Pancreas (tissue), 10 donors: ENCODE measurements at regions not wholly inside any gene's neighbourhood (a gene's known extent, or its start where the extent isn't known, plus 50 kb on each side); places are given as distances from the start of the nearest gene placed in this dataset.

ENCODE experiments used
- ATAC-seq, 4 donors: fragments of 200-7000 bp; cut with Tn5 transposase; one replicate each; pipeline versions ENCODE4 v1.8.0 to v1.9.1; 2020; ENCODE audit warnings: mild to moderate bottlenecking in 4 of 4, moderate library complexity in 4 of 4
- DNase-seq, 6 donors: peaks; one replicate each; pipeline ENCODE4 v3.0.0-alpha.2; 2020
- FAIRE-seq: peaks from 2 replicates; lab custom pipeline; 2012; peaks lifted over from hg19 to GRCh38; lab: Jason Lieb, UNC
- H3K27ac ChIP-seq, 4 donors: fragments of 200-600 bp; sonication (generic); 1 replicate in 3 of 4; 2 replicates in 1 of 4; pipeline versions ENCODE4 v1.5.0 to v1.8.0; 2020
- H3K27me3 ChIP-seq, 4 donors: fragments of 200-600 bp; one replicate each; pipeline ENCODE4 v1.8.0; 2021
- H3K36me3 ChIP-seq, 3 donors: fragments of 200-600 bp; sonication (generic) in 1 of 3; one replicate each; pipeline versions ENCODE4 v1.5.0 to v1.8.0; 2020 to 2021
- H3K4me1 ChIP-seq, 3 donors: fragments of 200-600 bp; one replicate each; pipeline ENCODE4 v1.8.0; 2021
- H3K4me3 ChIP-seq, 4 donors: fragments of 200-600 bp; sonication (generic) in 2 of 4; one replicate each; pipeline versions ENCODE4 v1.5.0 to v1.8.0; 2020 to 2021
- H3K9me3 ChIP-seq, 4 donors: fragments of 200-600 bp; one replicate each; pipeline ENCODE4 v1.8.0; 2021
- WGBS, 2 donors: extraction: QIAGEN DNeasy Blood & Tissue Kit; methylation state at CpG; one replicate each; pipeline ENCODE4 v1.1.7; 2013; 5-methylcytosine and 5-hydroxymethylcytosine counted together
- intact Hi-C, 3 donors: fragments of 100-400 bp; cut with DNase I; formaldehyde crosslinking; loops; one replicate each; pipeline versions ENCODE4 v1.11.1 to v1.14.2; 2022
- TF ChIP-seq, protein P1 (sequence below), 4 donors: fragments of 200-600 bp; sonication (generic) in 3 of 4; IDR thresholded peaks; one replicate each; pipeline versions ENCODE4 v1.5.0 to v1.8.0; 2021; ENCODE audit warnings: antibody characterized with exemption in 4 of 4
- donor health status: healthy with polysubstance abuse.
- donor health status: DM: no; HTN: no; CAD: no; lungs with moderate emphysema.
- donor health status: DM: no; HTN: no; CAD: no.
- donor health status: control.
- donor health status: control.
- donor health status: Bipolar disorder and iron deficiency.
- donor health status: DM: yes; HTN: yes; CAD: no.
- donor health status: DM: no; HTN: no; CAD: no.
- donor health status: DM: no; HTN: no; CAD: no.
- donor health status: DM: yes; HTN: yes; CAD: no.

DNA sequence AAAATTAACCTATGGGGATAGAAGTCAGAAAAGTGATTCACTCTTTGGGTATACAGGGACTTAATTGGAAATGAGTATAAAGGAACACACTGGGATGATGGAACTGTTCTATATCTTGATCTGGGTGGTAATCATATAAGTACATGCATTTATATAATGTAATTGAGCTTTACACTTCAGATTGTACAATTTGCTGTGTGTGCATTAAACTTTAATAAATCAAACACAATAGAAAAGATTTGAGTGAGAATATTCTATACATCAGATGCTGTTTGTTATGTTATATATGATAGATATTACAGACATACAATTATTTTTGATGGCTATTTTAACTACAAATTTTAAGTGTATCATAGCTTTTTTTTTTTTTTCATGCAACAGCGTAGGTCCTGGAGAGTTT, 860.2 kb upstream of the ARPP21 start:
- Histone ChIP-seq H3K27me3 (no peaks in the 10 kb centered on the region), H3K27ac (no peak overlapping the region), H3K36me3 (no peaks in the 10 kb centered on the region), H3K9me3 (no peaks in the 10 kb centered on the region), H3K4me3 (no peak overlapping the region), H3K4me1 (no peaks in the 10 kb centered on the region)
- no peak for DNase-seq
- intact Hi-C loops, result no loop called here
- no peak for ATAC-seq
- no peak for FAIRE-seq
- TF ChIP-seq, protein P1, sequence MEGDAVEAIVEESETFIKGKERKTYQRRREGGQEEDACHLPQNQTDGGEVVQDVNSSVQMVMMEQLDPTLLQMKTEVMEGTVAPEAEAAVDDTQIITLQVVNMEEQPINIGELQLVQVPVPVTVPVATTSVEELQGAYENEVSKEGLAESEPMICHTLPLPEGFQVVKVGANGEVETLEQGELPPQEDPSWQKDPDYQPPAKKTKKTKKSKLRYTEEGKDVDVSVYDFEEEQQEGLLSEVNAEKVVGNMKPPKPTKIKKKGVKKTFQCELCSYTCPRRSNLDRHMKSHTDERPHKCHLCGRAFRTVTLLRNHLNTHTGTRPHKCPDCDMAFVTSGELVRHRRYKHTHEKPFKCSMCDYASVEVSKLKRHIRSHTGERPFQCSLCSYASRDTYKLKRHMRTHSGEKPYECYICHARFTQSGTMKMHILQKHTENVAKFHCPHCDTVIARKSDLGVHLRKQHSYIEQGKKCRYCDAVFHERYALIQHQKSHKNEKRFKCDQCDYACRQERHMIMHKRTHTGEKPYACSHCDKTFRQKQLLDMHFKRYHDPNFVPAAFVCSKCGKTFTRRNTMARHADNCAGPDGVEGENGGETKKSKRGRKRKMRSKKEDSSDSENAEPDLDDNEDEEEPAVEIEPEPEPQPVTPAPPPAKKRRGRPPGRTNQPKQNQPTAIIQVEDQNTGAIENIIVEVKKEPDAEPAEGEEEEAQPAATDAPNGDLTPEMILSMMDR (IDR thresholded peaks at IDR 0.05), result no peak
- WGBS, 2 donors, result 82 to 85% methylated on average over 1 of the region's 1 CpG

DNA sequence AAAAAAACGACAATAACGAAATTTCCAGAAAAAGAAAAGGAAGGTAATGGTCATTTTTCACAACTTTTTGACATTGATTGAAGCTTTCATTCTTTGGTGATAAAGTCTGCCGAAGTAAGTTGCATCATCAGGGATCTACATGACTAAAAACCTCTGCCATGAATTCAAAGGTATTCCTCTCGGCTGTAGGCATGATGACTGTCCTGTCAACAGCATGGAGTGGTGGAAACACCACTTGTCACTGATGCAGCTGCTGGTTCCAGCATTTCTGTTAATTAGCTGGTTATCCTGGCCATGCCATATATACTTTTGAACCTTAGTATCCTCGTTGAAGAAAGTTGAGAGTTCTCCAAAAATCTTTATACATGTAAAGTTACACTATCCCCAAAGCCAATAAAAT, 859.0 kb upstream of the ARPP21 start:
- Histone ChIP-seq H3K4me3 (no peak overlapping the region), H3K4me1 (no peaks in the 10 kb centered on the region), H3K9me3 (no peaks in the 10 kb centered on the region), H3K36me3 (no peaks in the 10 kb centered on the region), H3K27me3 (no peaks in the 10 kb centered on the region), H3K27ac (no peak overlapping the region)
- 45 to 53% methylated on average over 5 of the region's 5 CpGs for WGBS, 2 donors
- DNase-seq (no peak), FAIRE-seq (no peak), ATAC-seq (no peak)
- intact Hi-C loops, result no loop called here
- TF ChIP-seq, protein P1 (IDR thresholded peaks at IDR 0.05), result no peak

DNA sequence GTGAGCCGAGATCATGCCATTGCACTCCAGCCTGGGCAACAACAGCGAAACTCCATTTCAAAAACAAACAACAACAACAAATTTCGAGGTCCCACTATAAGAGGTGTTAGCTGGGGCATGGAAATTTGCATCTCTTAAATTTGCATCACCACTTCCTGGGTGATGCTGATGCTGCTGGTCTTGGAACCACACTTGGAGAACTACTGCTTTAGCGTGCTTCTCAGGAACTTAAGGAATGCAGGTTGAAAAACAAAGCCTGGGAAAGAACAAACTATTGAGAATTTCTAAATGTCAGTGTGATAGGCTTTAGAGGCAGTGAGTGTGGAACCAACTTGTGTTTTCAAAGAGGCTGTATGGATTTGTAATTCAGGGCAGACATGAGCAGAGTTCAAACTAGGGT, 858.4 kb upstream of the ARPP21 start:
- H3K4me3 ChIP-seq, result no peak overlapping the region
- no peaks in the 10 kb centered on the region for H3K36me3 ChIP-seq
- no peaks in the 10 kb centered on the region for H3K4me1 ChIP-seq
- no peak for FAIRE-seq
- intact Hi-C loops, result no loop called here
- DNase-seq, result no peak
- no peaks in the 10 kb centered on the region for H3K27me3 ChIP-seq
- no peak overlapping the region for H3K27ac ChIP-seq
- 55 to 57% methylated on average over 4 of the region's 4 CpGs for WGBS, 2 donors
- ATAC-seq, result no peak
- no peaks in the 10 kb centered on the region for H3K9me3 ChIP-seq
- TF ChIP-seq, protein P1 (IDR thresholded peaks at IDR 0.05), result no peak

DNA sequence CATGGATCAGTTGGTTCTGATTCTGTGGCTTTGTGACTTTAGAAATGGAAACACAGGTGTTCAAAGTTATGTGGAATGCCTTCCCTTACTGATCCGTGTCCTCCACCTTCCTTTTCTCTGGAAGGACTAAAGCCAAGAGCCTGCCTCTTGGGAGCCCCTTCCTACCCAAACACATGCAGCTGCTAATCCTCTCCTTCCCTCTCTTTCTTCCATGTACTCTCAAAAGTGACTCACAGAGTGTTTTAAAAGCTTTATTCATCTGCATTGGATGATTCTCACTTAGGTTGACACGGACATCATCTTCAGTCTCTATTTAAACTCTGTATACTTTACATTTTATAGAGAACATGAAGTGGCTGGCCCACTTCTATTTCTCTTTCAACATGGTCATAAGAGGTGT, 856.5 kb upstream of the ARPP21 start:
- TF ChIP-seq, protein P1 (IDR thresholded peaks at IDR 0.05), result no peak
- H3K4me3 ChIP-seq, result no peak overlapping the region
- no peaks in the 10 kb centered on the region for H3K4me1 ChIP-seq
- H3K9me3 ChIP-seq, result no peaks in the 10 kb centered on the region
- H3K36me3 ChIP-seq, result no peaks in the 10 kb centered on the region
- ATAC-seq (no peak), FAIRE-seq (no peak), DNase-seq (no peak)
- H3K27me3 ChIP-seq, result no peaks in the 10 kb centered on the region
- intact Hi-C loops, result no loop called here
- WGBS, 2 donors, result 75 to 76% methylated on average over 2 of the region's 2 CpGs
- H3K27ac ChIP-seq, result no peak overlapping the region

DNA sequence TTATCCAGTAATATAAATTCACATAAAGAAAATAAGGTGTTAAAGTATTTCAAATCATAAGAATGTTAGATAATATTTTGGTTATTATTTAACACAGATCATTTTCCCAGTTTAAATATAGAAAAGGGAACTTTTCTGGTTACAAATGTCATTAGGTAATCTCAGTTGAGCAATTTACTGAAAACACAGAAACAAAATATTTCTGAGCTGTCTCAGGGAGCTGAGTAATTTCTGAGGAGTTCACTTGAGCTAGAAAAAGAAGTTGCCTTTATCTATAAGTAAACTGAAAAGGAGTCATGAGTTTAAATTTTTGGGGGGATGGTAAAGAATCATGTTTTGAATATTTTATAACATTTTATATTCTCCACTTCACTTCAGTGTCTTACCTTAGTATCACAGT, 855.4 kb upstream of the ARPP21 start:
- ATAC-seq, result no peak
- FAIRE-seq, result no peak
- intact Hi-C loops, result no loop called here
- Histone ChIP-seq H3K36me3 (no peaks in the 10 kb centered on the region), H3K9me3 (no peaks in the 10 kb centered on the region), H3K27me3 (no peaks in the 10 kb centered on the region), H3K4me1 (no peaks in the 10 kb centered on the region), H3K27ac (no peak overlapping the region), H3K4me3 (no peak overlapping the region)
- no peak for DNase-seq
- TF ChIP-seq, protein P1 (IDR thresholded peaks at IDR 0.05), result no peak
